ENCODE measurements at regions not wholly inside any gene's neighbourhood (a gene's known extent, or its start where the extent isn't known, plus 50 kb on each side); places are given as distances from the start of the nearest gene placed in this dataset.

GRCh38 chr5:17378346-17378997 is 119.6 kb upstream of the TAF11L2 start:
- no peaks in the 10 kb centered on the region for H3K27me3 ChIP-seq (ENCODE audit: control insufficient read depth in 2 of 2, insufficient read depth in 2 of 2, low read length in 2 of 2)

DNA sequence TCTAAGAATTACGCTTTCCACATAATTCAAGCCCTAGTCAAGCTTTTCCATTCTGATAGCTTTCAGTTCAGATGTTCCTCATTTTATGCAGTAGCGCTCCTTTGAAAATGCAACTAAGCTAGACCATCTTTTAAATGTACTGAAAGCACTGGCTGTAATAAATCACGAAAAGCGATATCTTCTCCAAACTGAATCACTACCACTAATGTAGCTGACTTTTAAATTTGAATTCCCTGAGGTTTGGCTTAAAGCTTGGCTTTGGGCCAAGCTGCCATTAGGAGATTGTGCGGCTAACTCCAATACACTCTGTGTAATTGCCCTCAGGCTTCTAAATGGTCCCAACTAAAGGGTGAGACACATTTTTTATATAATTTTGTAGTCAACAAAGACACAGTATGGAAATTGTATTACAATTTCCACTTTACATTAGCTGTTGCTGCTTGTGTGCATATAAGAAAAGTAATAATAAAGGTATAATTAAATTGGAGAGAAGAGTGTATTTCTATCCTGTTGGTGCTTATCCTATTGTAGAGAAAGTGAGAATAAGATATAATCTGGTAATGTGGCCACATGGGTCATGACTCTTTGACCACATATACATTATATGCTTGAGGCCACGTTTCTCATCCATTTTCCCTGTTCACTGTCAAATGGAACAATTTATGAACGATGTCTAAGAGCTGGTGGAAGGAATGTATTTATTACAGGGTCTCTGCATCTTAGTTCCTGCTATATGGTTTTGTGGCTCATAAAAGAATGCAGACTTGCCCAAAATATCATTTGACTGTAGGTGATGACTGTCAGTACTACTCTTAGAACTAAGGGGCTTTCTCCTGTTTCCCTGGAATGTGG is 118.7 kb upstream of the TAF11L2 start:
- H3K4me1 ChIP-seq (ENCODE audit: control insufficient read depth in 2 of 2, insufficient read depth in 2 of 2, low read length in 2 of 2): no peaks in the 10 kb centered on the region
- no peak overlapping the region for H3K9ac ChIP-seq (ENCODE audit: low read depth in 1 of 2, low read length in 2 of 2)
- no peak overlapping the region for H3K4me3 ChIP-seq (ENCODE audit: low read length in 2 of 2)
- no peaks in the 10 kb centered on the region for H3K27me3 ChIP-seq (ENCODE audit: control insufficient read depth in 2 of 2, insufficient read depth in 2 of 2, low read length in 2 of 2)
- H3K36me3 ChIP-seq (ENCODE audit: control insufficient read depth in 2 of 2, insufficient read depth in 2 of 2, low read length in 2 of 2): no peaks in the 10 kb centered on the region
- H3K9me3 ChIP-seq (ENCODE audit: control insufficient read depth in 2 of 2, low read length in 2 of 2): no peaks in the 10 kb centered on the region
- no peak overlapping the region for H3K27ac ChIP-seq (ENCODE audit: low read depth in 2 of 2, low read length in 2 of 2)

More at GRCh38 chr5:17378346-17378997, 119.6 kb upstream of the TAF11L2 start:
- Histone ChIP-seq H3K27ac (ENCODE audit: low read depth in 2 of 2, low read length in 2 of 2) (no peak overlapping the region), H3K9ac (ENCODE audit: low read depth in 1 of 2, low read length in 2 of 2) (no peak overlapping the region), H3K36me3 (ENCODE audit: control insufficient read depth in 2 of 2, insufficient read depth in 2 of 2, low read length in 2 of 2) (no peaks in the 10 kb centered on the region), H3K4me3 (ENCODE audit: low read length in 2 of 2) (no peak overlapping the region), H3K4me1 (ENCODE audit: control insufficient read depth in 2 of 2, insufficient read depth in 2 of 2, low read length in 2 of 2) (no peaks in the 10 kb centered on the region), H3K9me3 (ENCODE audit: control insufficient read depth in 2 of 2, low read length in 2 of 2) (no peaks in the 10 kb centered on the region)

GRCh38 chr5:17381932-17382331 is 116.1 kb upstream of the TAF11L2 start:
- H3K9ac ChIP-seq (ENCODE audit: low read depth in 1 of 2, low read length in 2 of 2): no peak overlapping the region
- no peak overlapping the region for H3K27ac ChIP-seq (ENCODE audit: low read depth in 2 of 2, low read length in 2 of 2)
- H3K4me1 ChIP-seq (ENCODE audit: control insufficient read depth in 2 of 2, insufficient read depth in 2 of 2, low read length in 2 of 2): no peaks in the 10 kb centered on the region
- no peaks in the 10 kb centered on the region for H3K9me3 ChIP-seq (ENCODE audit: control insufficient read depth in 2 of 2, low read length in 2 of 2)
- no peaks in the 10 kb centered on the region for H3K27me3 ChIP-seq (ENCODE audit: control insufficient read depth in 2 of 2, insufficient read depth in 2 of 2, low read length in 2 of 2)
- no peaks in the 10 kb centered on the region for H3K36me3 ChIP-seq (ENCODE audit: control insufficient read depth in 2 of 2, insufficient read depth in 2 of 2, low read length in 2 of 2)
- H3K4me3 ChIP-seq (ENCODE audit: low read length in 2 of 2): no peak overlapping the region

DNA sequence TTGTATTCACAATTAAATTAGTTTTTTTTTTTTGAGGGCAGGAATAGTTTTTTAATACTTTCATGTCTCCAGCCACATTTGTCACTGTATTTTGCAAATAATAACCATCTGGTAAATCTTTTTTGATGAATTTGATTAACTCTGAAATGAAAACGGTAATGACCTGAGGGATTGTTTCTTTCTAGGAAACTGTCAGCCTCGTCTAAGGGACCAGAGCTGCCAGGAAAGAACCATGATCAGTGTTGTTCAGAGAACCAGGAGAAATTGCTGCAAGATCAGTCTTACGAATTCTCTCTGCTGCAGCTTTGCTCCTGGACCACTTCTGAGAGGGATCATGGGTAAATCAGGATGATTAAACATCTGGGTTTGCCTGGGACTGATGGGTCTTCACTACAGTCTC is 114.5 kb upstream of the TAF11L2 start:
- H3K27ac ChIP-seq (ENCODE audit: low read depth in 2 of 2, low read length in 2 of 2): no peak overlapping the region
- no peak overlapping the region for H3K4me3 ChIP-seq (ENCODE audit: low read length in 2 of 2)
- no peaks in the 10 kb centered on the region for H3K4me1 ChIP-seq (ENCODE audit: control insufficient read depth in 2 of 2, insufficient read depth in 2 of 2, low read length in 2 of 2)
- no peaks in the 10 kb centered on the region for H3K9me3 ChIP-seq (ENCODE audit: control insufficient read depth in 2 of 2, low read length in 2 of 2)
- H3K36me3 ChIP-seq (ENCODE audit: control insufficient read depth in 2 of 2, insufficient read depth in 2 of 2, low read length in 2 of 2): no peaks in the 10 kb centered on the region
- H3K9ac ChIP-seq (ENCODE audit: low read depth in 1 of 2, low read length in 2 of 2): no peak overlapping the region
- H3K27me3 ChIP-seq (ENCODE audit: control insufficient read depth in 2 of 2, insufficient read depth in 2 of 2, low read length in 2 of 2): no peaks in the 10 kb centered on the region

GRCh38 chr5:17384181-17384580 is 113.8 kb upstream of the TAF11L2 start:
- Histone ChIP-seq H3K27ac (ENCODE audit: low read depth in 2 of 2, low read length in 2 of 2) (no peak overlapping the region), H3K4me3 (ENCODE audit: low read length in 2 of 2) (no peak overlapping the region), H3K9me3 (ENCODE audit: control insufficient read depth in 2 of 2, low read length in 2 of 2) (no peaks in the 10 kb centered on the region), H3K27me3 (ENCODE audit: control insufficient read depth in 2 of 2, insufficient read depth in 2 of 2, low read length in 2 of 2) (no peaks in the 10 kb centered on the region), H3K9ac (ENCODE audit: low read depth in 1 of 2, low read length in 2 of 2) (no peak overlapping the region), H3K36me3 (ENCODE audit: control insufficient read depth in 2 of 2, insufficient read depth in 2 of 2, low read length in 2 of 2) (no peaks in the 10 kb centered on the region), H3K4me1 (ENCODE audit: control insufficient read depth in 2 of 2, insufficient read depth in 2 of 2, low read length in 2 of 2) (no peaks in the 10 kb centered on the region)

DNA sequence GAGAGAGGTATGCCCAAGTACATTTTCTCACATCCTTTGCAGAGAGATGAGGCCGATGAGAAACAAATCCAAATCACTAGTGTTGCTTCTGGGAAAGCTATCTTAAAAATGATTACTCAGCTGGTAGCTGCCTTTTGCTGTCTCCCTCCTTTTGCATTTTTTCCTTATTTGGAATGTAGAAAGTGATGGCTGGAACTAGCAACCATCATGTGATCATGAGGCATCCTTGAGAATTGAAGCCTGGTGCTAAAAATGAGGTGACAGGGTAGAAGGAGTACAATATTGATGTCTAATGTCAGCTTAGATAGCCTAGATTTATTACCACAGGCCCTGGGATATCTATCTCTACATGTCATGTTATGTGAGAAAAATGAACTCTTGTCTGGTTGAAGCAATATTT is 109.3 kb upstream of the TAF11L2 start:
- no peaks in the 10 kb centered on the region for H3K9me3 ChIP-seq (ENCODE audit: control insufficient read depth in 2 of 2, low read length in 2 of 2)
- no peaks in the 10 kb centered on the region for H3K4me1 ChIP-seq (ENCODE audit: control insufficient read depth in 2 of 2, insufficient read depth in 2 of 2, low read length in 2 of 2)
- H3K27ac ChIP-seq (ENCODE audit: low read depth in 2 of 2, low read length in 2 of 2): no peak overlapping the region
- no peaks in the 10 kb centered on the region for H3K27me3 ChIP-seq (ENCODE audit: control insufficient read depth in 2 of 2, insufficient read depth in 2 of 2, low read length in 2 of 2)
- no peaks in the 10 kb centered on the region for H3K36me3 ChIP-seq (ENCODE audit: control insufficient read depth in 2 of 2, insufficient read depth in 2 of 2, low read length in 2 of 2)
- no peak overlapping the region for H3K4me3 ChIP-seq (ENCODE audit: low read length in 2 of 2)
- H3K9ac ChIP-seq (ENCODE audit: low read depth in 1 of 2, low read length in 2 of 2): no peak overlapping the region

DNA sequence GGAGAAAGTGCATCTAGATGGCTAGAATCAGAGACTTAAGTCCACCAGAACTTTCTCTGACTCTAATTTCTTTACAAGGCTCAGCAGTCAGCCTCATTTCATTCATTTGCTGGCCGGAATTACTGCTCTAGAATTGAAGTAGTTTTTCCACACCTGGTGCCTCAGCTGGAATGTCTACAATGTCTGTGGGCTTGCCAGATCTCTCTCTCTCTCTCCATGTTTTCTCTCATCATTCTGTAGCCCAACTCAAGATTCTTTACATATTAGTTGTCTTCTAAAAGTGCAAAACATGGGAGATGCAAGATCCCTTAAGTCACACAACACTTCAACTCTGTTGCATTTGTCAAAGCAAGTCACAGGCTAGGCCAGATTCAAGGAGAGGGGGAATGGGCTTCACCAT is 103.9 kb upstream of the TAF11L2 start:
- no peaks in the 10 kb centered on the region for H3K4me1 ChIP-seq (ENCODE audit: control insufficient read depth in 2 of 2, insufficient read depth in 2 of 2, low read length in 2 of 2)
- no peak overlapping the region for H3K4me3 ChIP-seq (ENCODE audit: low read length in 2 of 2)
- H3K9ac ChIP-seq (ENCODE audit: low read depth in 1 of 2, low read length in 2 of 2): no peak overlapping the region
- H3K27me3 ChIP-seq (ENCODE audit: control insufficient read depth in 2 of 2, insufficient read depth in 2 of 2, low read length in 2 of 2): no peaks in the 10 kb centered on the region
- no peaks in the 10 kb centered on the region for H3K9me3 ChIP-seq (ENCODE audit: control insufficient read depth in 2 of 2, low read length in 2 of 2)
- H3K27ac ChIP-seq (ENCODE audit: low read depth in 2 of 2, low read length in 2 of 2): no peak overlapping the region
- H3K36me3 ChIP-seq (ENCODE audit: control insufficient read depth in 2 of 2, insufficient read depth in 2 of 2, low read length in 2 of 2): no peaks in the 10 kb centered on the region

DNA sequence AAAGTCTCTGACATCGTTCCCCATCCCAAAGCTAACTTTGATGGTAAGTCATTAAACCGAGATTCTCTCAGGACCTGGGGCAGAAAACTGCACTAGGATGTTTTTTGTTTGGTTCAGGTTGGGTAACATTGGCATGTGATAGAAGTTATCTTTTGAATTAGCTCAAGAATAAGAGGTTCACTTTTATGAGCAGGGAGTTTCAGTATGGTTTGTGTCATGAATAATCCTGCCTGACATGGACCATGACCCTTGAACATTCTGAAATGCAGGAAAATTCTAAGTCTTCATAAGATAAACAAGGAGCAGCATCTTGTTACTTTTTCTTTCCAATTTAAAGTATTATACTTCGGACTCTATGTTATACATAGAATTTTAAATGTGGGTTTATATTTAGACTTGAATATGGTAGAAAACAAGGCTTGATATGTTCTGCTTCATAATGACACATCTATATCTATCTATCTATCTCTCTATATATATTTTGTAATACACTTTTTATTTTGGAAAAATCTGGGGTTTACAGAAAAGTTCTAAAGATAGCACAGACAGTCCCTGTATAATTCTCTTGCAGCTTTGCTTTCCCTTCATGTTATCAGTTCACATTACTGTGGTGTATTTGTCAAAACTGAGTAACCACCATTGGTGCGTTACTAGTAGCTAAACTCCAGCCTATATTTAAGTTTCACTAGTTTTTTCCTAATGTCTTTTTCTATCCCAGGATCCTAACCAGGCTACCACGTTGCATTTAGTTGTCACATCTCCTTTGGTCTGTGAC is 102.7 kb upstream of the TAF11L2 start:
- Histone ChIP-seq H3K9me3 (ENCODE audit: control insufficient read depth in 2 of 2, low read length in 2 of 2) (no peaks in the 10 kb centered on the region), H3K27ac (ENCODE audit: low read depth in 2 of 2, low read length in 2 of 2) (no peak overlapping the region), H3K27me3 (ENCODE audit: control insufficient read depth in 2 of 2, insufficient read depth in 2 of 2, low read length in 2 of 2) (no peaks in the 10 kb centered on the region), H3K9ac (ENCODE audit: low read depth in 1 of 2, low read length in 2 of 2) (no peak overlapping the region), H3K4me3 (ENCODE audit: low read length in 2 of 2) (no peak overlapping the region), H3K4me1 (ENCODE audit: control insufficient read depth in 2 of 2, insufficient read depth in 2 of 2, low read length in 2 of 2) (no peaks in the 10 kb centered on the region), H3K36me3 (ENCODE audit: control insufficient read depth in 2 of 2, insufficient read depth in 2 of 2, low read length in 2 of 2) (no peaks in the 10 kb centered on the region)

DNA sequence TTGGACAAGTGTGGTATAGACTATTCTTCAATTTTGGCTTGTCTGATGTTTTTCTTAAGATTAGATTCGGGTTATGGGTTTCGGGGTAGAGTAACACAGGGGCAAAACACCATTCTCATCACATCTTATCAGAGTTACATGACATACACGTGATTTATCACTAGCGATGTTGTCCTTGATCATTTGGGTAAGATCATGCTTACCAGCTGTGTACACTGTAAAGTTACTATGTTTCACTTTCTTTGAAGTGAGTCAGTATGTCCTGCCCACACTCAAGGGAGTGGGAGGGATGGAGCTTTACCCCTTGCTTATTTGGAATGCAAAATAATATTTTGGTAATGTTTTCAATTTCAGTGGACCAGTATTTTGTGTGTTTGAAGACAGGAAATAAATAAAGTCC is 101.8 kb upstream of the TAF11L2 start:
- no peaks in the 10 kb centered on the region for H3K36me3 ChIP-seq (ENCODE audit: control insufficient read depth in 2 of 2, insufficient read depth in 2 of 2, low read length in 2 of 2)
- H3K27ac ChIP-seq (ENCODE audit: low read depth in 2 of 2, low read length in 2 of 2): no peak overlapping the region
- H3K27me3 ChIP-seq (ENCODE audit: control insufficient read depth in 2 of 2, insufficient read depth in 2 of 2, low read length in 2 of 2): peaks cover 0 to 3% of the 10 kb centered on the region in 2 donors
- peaks cover 0 to under 1% of the 10 kb centered on the region in 2 donors for H3K4me1 ChIP-seq (ENCODE audit: control insufficient read depth in 2 of 2, insufficient read depth in 2 of 2, low read length in 2 of 2)
- no peak overlapping the region for H3K4me3 ChIP-seq (ENCODE audit: low read length in 2 of 2)
- H3K9me3 ChIP-seq (ENCODE audit: control insufficient read depth in 2 of 2, low read length in 2 of 2): no peaks in the 10 kb centered on the region
- H3K9ac ChIP-seq (ENCODE audit: low read depth in 1 of 2, low read length in 2 of 2): no peak overlapping the region

DNA sequence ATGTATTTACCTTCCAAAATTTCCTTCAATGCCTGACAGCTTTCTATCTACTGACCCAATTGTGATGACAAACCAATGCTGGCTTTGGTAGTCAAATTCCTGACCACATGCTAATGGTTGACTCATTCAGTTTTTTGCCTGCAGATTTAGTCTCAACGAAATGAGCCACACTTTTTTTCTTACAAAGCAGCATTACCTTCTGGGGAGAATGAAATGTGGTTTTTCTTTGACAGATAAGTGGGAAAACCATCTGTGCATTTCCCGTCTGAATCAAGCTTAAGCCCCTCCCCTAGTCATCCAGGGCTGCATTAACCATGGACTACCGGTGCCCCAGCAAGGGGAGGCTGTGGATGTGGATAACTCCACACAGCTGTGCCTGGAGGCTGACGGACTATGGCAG is 99.6 kb upstream of the TAF11L2 start:
- peaks cover 0 to 5% of the 10 kb centered on the region in 2 donors for H3K4me1 ChIP-seq (ENCODE audit: control insufficient read depth in 2 of 2, insufficient read depth in 2 of 2, low read length in 2 of 2)
- peaks cover 2 to 5% of the 10 kb centered on the region in 2 donors for H3K27me3 ChIP-seq (ENCODE audit: control insufficient read depth in 2 of 2, insufficient read depth in 2 of 2, low read length in 2 of 2)
- H3K9me3 ChIP-seq (ENCODE audit: control insufficient read depth in 2 of 2, low read length in 2 of 2): no peaks in the 10 kb centered on the region
- no peak overlapping the region for H3K27ac ChIP-seq (ENCODE audit: low read depth in 2 of 2, low read length in 2 of 2)
- H3K4me3 ChIP-seq (ENCODE audit: low read length in 2 of 2): no peak overlapping the region
- no peaks in the 10 kb centered on the region for H3K36me3 ChIP-seq (ENCODE audit: control insufficient read depth in 2 of 2, insufficient read depth in 2 of 2, low read length in 2 of 2)
- H3K9ac ChIP-seq (ENCODE audit: low read depth in 1 of 2, low read length in 2 of 2): no peak overlapping the region
